Prostate gland (tissue), 2 donors: ENCODE measurements at regions not wholly inside any gene's neighbourhood (a gene's known extent, or its start where the extent isn't known, plus 50 kb on each side); places are given as distances from the start of the nearest gene placed in this dataset.

Experiments used
- DNase-seq: peaks from one replicate; pipeline ENCODE4 v3.0.0-alpha.2; 2019; ENCODE audit warnings: low spot score
- H3K27ac ChIP-seq, 2 donors: fragments of 200-600 bp; sonication (generic); 2 replicates each; pipeline ENCODE4 v1.5.1; 2017 to 2019
- H3K27me3 ChIP-seq: fragments of 200-600 bp; sonication (generic); replicated peaks from 2 replicates; pipeline ENCODE4 v1.5.1; 2019; ENCODE audit not compliant: insufficient read depth
- H3K36me3 ChIP-seq, 2 donors: fragments of 200-600 bp; sonication (generic); 1 replicate in 1 of 2; 2 replicates in 1 of 2; pipeline versions ENCODE4 v1.5.1 to v1.8.1; 2017 to 2019
- H3K4me1 ChIP-seq: fragments of 200-600 bp; sonication (generic); replicated peaks from 2 replicates; pipeline ENCODE4 v1.5.1; 2019
- H3K4me3 ChIP-seq, 2 donors: fragments of 200-600 bp; sonication (generic); 2 replicates each; pipeline ENCODE4 v1.5.1; 2017 to 2019
- H3K9me3 ChIP-seq: fragments of 200-600 bp; sonication (generic); 2 replicates; pipeline ENCODE4 v1.5.1; 2017
- CTCF ChIP-seq, 4 experiments: fragments of 200-600 bp in 2 of 4; fragments of 450-650 bp in 2 of 4; sonication (generic) in 2 of 4; IDR thresholded peaks; 1 replicate in 3 of 4; 2 replicates in 1 of 4; pipeline ENCODE4 v1.5.1; 2016 to 2019; ENCODE audit warnings: antibody characterized with exemption in 4 of 4, mild to moderate bottlenecking in 2 of 4, moderate library complexity in 2 of 4
- POLR2A ChIP-seq: fragments of 450-650 bp; IDR thresholded peaks from one replicate; pipeline ENCODE4 v1.6.1; 2016; ENCODE audit warnings: antibody characterized with exemption, mild to moderate bottlenecking
- POLR2AphosphoS5 ChIP-seq: sonication (generic); formaldehyde crosslinking; IDR thresholded peaks from one replicate; pipeline ENCODE4 v1.6.1; 2017; ENCODE audit warnings: antibody characterized with exemption
- WGBS: methylation state at CpG from one replicate; pipeline ENCODE4 v1.1.5; 2018; 5-methylcytosine and 5-hydroxymethylcytosine counted together
- intact Hi-C: fragments of 100-400 bp; cut with DNase I; formaldehyde crosslinking; loops from one replicate; pipeline ENCODE4 v1.14.2; 2022

- Histone ChIP-seq H3K27me3 (no peaks in the 10 kb centered on the region), H3K4me1 (no peaks in the 10 kb centered on the region), H3K9me3 (no peaks in the 10 kb centered on the region), H3K27ac (no peak overlapping the region), H3K4me3 (no peak overlapping the region), H3K36me3 (no peaks in the 10 kb centered on the region)
- 72% methylated on average over 1 of the region's 1 CpG for WGBS
- no peak for DNase-seq
- TF ChIP-seq CTCF (IDR thresholded peaks at IDR 0.05) = no peak
- no peak for TF ChIP-seq POLR2AphosphoS5
- TF ChIP-seq POLR2A = no peak
- intact Hi-C loops = no loop called here
These were observed 1925.9 kb upstream of the LRRTM1 start for GRCh38 chr2:82230406-82230805.

GRCh38 chr2:82226441-82226840, 1921.9 kb upstream of the LRRTM1 start:
- no peak for DNase-seq
- no peaks in the 10 kb centered on the region for H3K9me3 ChIP-seq
- WGBS = 73% methylated on average over 2 of the region's 2 CpGs
- no peak for TF ChIP-seq CTCF (IDR thresholded peaks at IDR 0.05)
- no peak for TF ChIP-seq POLR2AphosphoS5
- TF ChIP-seq POLR2A = no peak
- no peak overlapping the region for H3K27ac ChIP-seq
- H3K4me3 ChIP-seq = no peak overlapping the region
- H3K27me3 ChIP-seq = no peaks in the 10 kb centered on the region
- intact Hi-C loops = no loop called here
- no peaks in the 10 kb centered on the region for H3K4me1 ChIP-seq
- H3K36me3 ChIP-seq = no peaks in the 10 kb centered on the region

- Histone ChIP-seq H3K9me3 (no peaks in the 10 kb centered on the region), H3K4me3 (no peak overlapping the region), H3K4me1 (no peaks in the 10 kb centered on the region), H3K27ac (no peak overlapping the region), H3K36me3 (no peaks in the 10 kb centered on the region), H3K27me3 (no peaks in the 10 kb centered on the region)
- WGBS = 63% methylated on average over 5 of the region's 5 CpGs
- TF ChIP-seq POLR2A (no peak), POLR2AphosphoS5 (no peak), CTCF (IDR thresholded peaks at IDR 0.05) (no peak)
- intact Hi-C loops = no loop called here
- no peak for DNase-seq
These were observed 1919.9 kb upstream of the LRRTM1 start for GRCh38 chr2:82224301-82224940.

GRCh38 chr2:82215212-82215611, 1910.7 kb upstream of the LRRTM1 start:
- H3K36me3 ChIP-seq = no peaks in the 10 kb centered on the region
- H3K4me1 ChIP-seq = no peaks in the 10 kb centered on the region
- WGBS = 79% methylated on average over 4 of the region's 4 CpGs
- DNase-seq = no peak
- no peaks in the 10 kb centered on the region for H3K27me3 ChIP-seq
- intact Hi-C loops = no loop called here
- no peak overlapping the region for H3K27ac ChIP-seq
- H3K4me3 ChIP-seq = no peak overlapping the region
- no peak for TF ChIP-seq CTCF (IDR thresholded peaks at IDR 0.05)
- no peak for TF ChIP-seq POLR2AphosphoS5
- TF ChIP-seq POLR2A = no peak
- no peaks in the 10 kb centered on the region for H3K9me3 ChIP-seq

- DNase-seq = no peak
- no peaks in the 10 kb centered on the region for H3K4me1 ChIP-seq
- WGBS = 85% methylated on average over 3 of the region's 3 CpGs
- no peaks in the 10 kb centered on the region for H3K36me3 ChIP-seq
- intact Hi-C loops = no loop called here
- H3K4me3 ChIP-seq = no peak overlapping the region
- H3K27ac ChIP-seq = no peak overlapping the region
- no peaks in the 10 kb centered on the region for H3K9me3 ChIP-seq
- H3K27me3 ChIP-seq = no peaks in the 10 kb centered on the region
- TF ChIP-seq POLR2AphosphoS5 = no peak
- no peak for TF ChIP-seq POLR2A
- TF ChIP-seq CTCF (IDR thresholded peaks at IDR 0.05) = no peak
These were observed 1894.9 kb upstream of the LRRTM1 start for GRCh38 chr2:82199493-82199852.
